ENCODE measurements at regions not wholly inside any gene's neighbourhood (a gene's known extent, or its start where the extent isn't known, plus 50 kb on each side); places are given as distances from the start of the nearest gene placed in this dataset.

DNA sequence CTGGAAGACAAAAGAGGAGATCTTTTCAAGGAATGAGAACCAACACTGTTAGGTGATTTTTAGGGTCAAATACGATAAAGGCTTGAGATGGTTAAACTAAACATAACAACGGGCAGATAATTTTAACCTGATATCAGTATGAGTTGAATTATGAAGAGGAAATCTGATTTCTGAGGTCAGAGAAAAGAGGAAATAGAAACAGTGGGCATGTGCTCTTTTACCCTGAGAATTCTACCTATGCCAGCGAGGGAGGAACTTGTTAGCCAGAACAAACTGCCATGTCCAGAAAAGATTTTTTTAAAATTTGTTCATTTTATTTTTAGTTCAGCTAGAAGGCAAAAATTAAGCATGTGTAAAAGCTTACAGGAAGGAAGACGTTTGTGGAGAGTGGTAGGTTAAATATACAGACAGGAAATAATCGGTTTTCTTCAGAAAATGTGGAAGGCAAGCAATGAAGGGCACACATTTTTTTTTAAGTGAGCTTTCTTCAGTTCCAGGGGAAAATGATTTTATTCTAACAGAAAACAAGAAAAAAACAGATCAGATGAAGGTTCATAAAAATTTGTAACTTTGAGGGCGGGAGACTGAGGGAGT is 1745.3 kb downstream of the MRPL39 start:
- TF ChIP-seq, protein P1, sequence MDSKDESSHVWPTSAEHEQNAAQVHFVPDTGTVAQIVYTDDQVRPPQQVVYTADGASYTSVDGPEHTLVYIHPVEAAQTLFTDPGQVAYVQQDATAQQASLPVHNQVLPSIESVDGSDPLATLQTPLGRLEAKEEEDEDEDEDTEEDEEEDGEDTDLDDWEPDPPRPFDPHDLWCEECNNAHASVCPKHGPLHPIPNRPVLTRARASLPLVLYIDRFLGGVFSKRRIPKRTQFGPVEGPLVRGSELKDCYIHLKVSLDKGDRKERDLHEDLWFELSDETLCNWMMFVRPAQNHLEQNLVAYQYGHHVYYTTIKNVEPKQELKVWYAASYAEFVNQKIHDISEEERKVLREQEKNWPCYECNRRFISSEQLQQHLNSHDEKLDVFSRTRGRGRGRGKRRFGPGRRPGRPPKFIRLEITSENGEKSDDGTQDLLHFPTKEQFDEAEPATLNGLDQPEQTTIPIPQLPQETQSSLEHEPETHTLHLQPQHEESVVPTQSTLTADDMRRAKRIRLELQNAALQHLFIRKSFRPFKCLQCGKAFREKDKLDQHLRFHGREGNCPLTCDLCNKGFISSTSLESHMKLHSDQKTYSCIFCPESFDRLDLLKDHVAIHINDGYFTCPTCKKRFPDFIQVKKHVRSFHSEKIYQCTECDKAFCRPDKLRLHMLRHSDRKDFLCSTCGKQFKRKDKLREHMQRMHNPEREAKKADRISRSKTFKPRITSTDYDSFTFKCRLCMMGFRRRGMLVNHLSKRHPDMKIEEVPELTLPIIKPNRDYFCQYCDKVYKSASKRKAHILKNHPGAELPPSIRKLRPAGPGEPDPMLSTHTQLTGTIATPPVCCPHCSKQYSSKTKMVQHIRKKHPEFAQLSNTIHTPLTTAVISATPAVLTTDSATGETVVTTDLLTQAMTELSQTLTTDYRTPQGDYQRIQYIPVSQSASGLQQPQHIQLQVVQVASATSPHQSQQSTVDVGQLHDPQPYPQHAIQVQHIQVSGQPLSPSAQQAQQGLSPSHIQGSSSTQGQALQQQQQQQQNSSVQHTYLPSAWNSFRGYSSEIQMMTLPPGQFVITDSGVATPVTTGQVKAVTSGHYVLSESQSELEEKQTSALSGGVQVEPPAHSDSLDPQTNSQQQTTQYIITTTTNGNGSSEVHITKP (tag by site-specific recombination; IDR thresholded peaks at IDR 0.05) = no peak
- no peak for TF ChIP-seq OSR2 (tag by site-specific recombination; IDR thresholded peaks at IDR 0.05)
- no peak for TF ChIP-seq ZNF274 (IDR thresholded peaks at IDR 0.05; ENCODE audit: low read length)
- TF ChIP-seq ZNF274 (tag by site-specific recombination; IDR thresholded peaks at IDR 0.05; ENCODE audit: borderline replicate concordance) = no peak
- no peak for TF ChIP-seq ZNF157 (tag by site-specific recombination; IDR thresholded peaks at IDR 0.05)
- TF ChIP-seq, protein P2, sequence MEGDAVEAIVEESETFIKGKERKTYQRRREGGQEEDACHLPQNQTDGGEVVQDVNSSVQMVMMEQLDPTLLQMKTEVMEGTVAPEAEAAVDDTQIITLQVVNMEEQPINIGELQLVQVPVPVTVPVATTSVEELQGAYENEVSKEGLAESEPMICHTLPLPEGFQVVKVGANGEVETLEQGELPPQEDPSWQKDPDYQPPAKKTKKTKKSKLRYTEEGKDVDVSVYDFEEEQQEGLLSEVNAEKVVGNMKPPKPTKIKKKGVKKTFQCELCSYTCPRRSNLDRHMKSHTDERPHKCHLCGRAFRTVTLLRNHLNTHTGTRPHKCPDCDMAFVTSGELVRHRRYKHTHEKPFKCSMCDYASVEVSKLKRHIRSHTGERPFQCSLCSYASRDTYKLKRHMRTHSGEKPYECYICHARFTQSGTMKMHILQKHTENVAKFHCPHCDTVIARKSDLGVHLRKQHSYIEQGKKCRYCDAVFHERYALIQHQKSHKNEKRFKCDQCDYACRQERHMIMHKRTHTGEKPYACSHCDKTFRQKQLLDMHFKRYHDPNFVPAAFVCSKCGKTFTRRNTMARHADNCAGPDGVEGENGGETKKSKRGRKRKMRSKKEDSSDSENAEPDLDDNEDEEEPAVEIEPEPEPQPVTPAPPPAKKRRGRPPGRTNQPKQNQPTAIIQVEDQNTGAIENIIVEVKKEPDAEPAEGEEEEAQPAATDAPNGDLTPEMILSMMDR (tag by site-specific recombination; IDR thresholded peaks at IDR 0.05) = no peak
- no peak for TF ChIP-seq ZNF223 (tag by site-specific recombination; IDR thresholded peaks at IDR 0.05)
- TF ChIP-seq, protein P3, sequence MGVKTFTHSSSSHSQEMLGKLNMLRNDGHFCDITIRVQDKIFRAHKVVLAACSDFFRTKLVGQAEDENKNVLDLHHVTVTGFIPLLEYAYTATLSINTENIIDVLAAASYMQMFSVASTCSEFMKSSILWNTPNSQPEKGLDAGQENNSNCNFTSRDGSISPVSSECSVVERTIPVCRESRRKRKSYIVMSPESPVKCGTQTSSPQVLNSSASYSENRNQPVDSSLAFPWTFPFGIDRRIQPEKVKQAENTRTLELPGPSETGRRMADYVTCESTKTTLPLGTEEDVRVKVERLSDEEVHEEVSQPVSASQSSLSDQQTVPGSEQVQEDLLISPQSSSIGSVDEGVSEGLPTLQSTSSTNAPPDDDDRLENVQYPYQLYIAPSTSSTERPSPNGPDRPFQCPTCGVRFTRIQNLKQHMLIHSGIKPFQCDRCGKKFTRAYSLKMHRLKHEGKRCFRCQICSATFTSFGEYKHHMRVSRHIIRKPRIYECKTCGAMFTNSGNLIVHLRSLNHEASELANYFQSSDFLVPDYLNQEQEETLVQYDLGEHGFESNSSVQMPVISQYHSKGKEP (tag by site-specific recombination; IDR thresholded peaks at IDR 0.05) = no peak
- no peak for TF ChIP-seq ZNF391 (tag by site-specific recombination; IDR thresholded peaks at IDR 0.05; ENCODE audit: borderline replicate concordance, low read depth)
- no peak for TF ChIP-seq ZNF629 (tag by site-specific recombination; IDR thresholded peaks at IDR 0.05)

Data from HEK293 (cell line).